H1 (cell line): ENCODE measurements at regions not wholly inside any gene's neighbourhood (a gene's known extent, or its start where the extent isn't known, plus 50 kb on each side); places are given as distances from the start of the nearest gene placed in this dataset.

Experiments
- BCL11A ChIP-seq, 2 experiments: IDR thresholded peaks; one replicate each; pipeline ENCODE4 v1.6.1; 2011; ENCODE audit warnings: low read depth in 2 of 2, low read length in 2 of 2, mild to moderate bottlenecking in 2 of 2
- CBX8 ChIP-seq: fragments of 300-800, 300-1000 bp; sonication (generic); IDR thresholded peaks from 2 replicates; pipeline ENCODE4 v1.7.1; 2016; ENCODE audit warnings: low read depth, low read length, borderline replicate concordance
- CEBPB ChIP-seq: IDR thresholded peaks from 2 replicates; pipeline ENCODE4 v1.6.1; 2012; ENCODE audit warnings: low read depth, low read length
- CREB1 ChIP-seq: IDR thresholded peaks from 2 replicates; pipeline ENCODE4 v1.6.1; 2012; ENCODE audit warnings: inconsistent platforms
- CTCF ChIP-seq, 3 experiments: IDR thresholded peaks; 1 replicate in 2 of 3; 2 replicates in 1 of 3; pipeline versions ENCODE4 v1.5.1 to v1.6.1; 2011; ENCODE audit warnings: low read length in 3 of 3, mild to moderate bottlenecking in 3 of 3, inconsistent platforms in 2 of 3, low read depth in 1 of 3, moderate library complexity in 1 of 3; ENCODE audit not compliant: insufficient read depth in 1 of 3; ENCODE audit errors: control extremely low read depth in 1 of 3
- POU5F1 ChIP-seq: IDR thresholded peaks from 2 replicates; pipeline ENCODE4 v1.6.1; 2011; ENCODE audit warnings: low read depth, mild to moderate bottlenecking, low read length, moderate library complexity
- RAD21 ChIP-seq, 2 experiments: IDR thresholded peaks in 1 of 2; conservative IDR thresholded peaks in 1 of 2; 2 replicates each; pipeline ENCODE4 v1.6.1; 2011; ENCODE audit warnings: low read depth in 2 of 2, low read length in 2 of 2, improper control_type of control experiment in 1 of 2, inconsistent platforms in 1 of 2, mild to moderate bottlenecking in 1 of 2, moderate library complexity in 1 of 2

GRCh38 chr7:17599733-17600339 is 301.4 kb downstream of the AHR start:
- TF ChIP-seq CBX8 (no peak), POU5F1 (no peak), CTCF (IDR thresholded peaks at IDR 0.05; ENCODE audit: control extremely low read depth in 1 of 3, insufficient read depth in 1 of 3, low read depth in 1 of 3, low read length in 3 of 3) (no peak), CEBPB (no peak), CREB1 (no peak), BCL11A (IDR thresholded peaks at IDR 0.05; ENCODE audit: low read depth in 2 of 2, low read length in 2 of 2) (no peak), RAD21 (IDR thresholded peaks at IDR 0.05 in 1 of 2, conservative IDR thresholded peaks at IDR 0.05 in 1 of 2; ENCODE audit: low read depth in 2 of 2, low read length in 2 of 2) (no peak)
